HG02981 (cell line): ENCODE measurements at regions not wholly inside any gene's neighbourhood (a gene's known extent, or its start where the extent isn't known, plus 50 kb on each side); places are given as distances from the start of the nearest gene placed in this dataset.

Experiments
- ATAC-seq: cut with Tn5 transposase; IDR thresholded peaks from one replicate; pipeline ENCODE4 v1.9.1; 2021; ENCODE audit warnings: mild to moderate bottlenecking, moderate library complexity; ENCODE audit not compliant: unreplicated experiment

DNA sequence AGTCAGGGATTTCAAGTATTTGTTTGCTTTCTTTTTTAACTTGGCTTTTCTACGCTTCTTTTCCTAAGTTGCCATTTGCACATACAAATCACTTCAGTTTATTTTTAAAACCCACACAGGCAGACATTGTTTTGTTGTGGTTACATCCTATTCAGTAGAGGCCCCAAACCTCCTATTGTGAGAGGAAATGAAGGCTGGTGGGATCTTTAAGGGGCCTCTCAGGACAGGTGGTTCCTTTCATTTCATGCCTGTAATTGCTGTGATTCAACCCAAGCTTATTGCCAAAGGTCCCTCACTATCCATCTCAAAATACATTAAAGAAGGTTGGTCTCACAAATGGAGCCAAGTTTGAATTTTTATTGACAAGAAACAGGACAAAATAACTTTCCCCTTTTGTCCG is 257.1 kb downstream of the ADAMTS20 start:
- ATAC-seq: no peak

DNA sequence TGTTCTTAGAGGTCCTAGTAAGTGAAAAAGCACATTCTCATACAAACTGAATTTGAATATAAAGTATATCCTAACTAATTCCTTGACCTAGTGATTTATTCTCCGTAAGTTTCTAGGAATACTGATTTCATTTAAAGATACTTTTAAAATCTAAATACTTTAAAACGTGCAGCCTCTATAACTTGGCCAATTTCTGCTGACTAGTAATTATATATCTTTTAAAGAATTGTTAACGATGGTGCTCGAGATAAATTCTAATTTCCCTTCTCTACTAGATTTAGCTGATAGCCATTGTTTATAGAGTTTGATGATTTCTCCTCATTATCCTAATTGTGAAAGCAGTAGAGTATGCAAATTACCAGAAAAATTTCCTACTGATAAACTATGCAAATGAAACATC is 257.9 kb downstream of the ADAMTS20 start:
- no peak for ATAC-seq

DNA sequence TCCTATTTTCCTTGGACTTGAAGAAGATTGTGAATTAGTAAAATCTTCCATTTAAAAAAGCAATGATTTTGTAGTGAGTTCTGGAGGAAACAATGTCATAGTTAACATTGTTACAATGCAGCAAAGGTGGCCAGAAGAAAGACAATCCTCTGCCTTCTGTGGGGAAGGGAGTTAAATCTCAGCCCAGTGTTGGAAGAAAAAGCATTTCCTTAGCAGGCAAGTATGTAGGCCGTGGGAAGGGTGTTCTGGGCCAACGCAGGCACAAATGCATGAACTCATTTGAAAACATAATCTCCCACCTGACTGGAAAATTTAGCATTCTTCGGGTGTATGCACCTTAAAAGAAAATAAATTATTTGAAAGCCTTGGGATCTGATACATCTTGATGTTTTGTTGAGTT is 258.6 kb downstream of the ADAMTS20 start:
- no peak for ATAC-seq

DNA sequence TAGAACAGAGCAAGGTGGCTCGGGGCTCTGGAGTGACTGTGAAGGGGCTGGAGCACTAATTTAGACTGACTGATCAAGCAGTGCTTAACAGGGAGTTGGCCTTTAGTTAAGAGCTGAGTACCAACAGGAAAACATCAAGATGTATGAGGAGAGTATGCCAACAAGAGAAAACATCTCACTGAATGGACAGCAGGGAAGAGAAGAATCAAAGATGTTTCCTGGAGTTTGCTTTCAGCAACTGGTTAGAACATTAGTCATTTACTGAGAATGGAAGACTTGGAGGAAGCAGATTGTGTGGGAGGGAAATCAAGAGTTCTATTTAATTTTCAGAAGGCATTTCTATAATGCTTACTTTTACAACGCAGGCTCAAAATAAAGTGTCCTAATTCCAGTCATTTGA is 259.3 kb downstream of the ADAMTS20 start:
- no peak for ATAC-seq

DNA sequence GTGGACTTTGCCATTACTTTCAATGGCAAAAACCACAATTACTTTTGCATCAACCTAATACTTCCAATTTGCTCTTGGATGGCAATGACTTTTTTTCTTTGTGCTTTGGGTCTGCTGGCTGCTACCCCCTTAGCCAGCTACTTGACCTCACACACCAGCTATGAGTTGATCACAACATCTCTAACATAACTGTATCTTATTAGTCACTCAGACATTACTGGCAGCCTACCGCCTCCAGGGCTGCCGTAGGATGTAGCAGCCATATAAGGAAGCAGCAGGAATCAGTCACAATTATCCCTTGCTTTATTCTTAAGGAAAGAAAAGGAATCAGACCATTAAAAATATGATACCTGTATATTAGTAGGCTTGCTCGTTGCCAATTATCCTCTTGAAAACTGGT is 260.5 kb downstream of the ADAMTS20 start:
- ATAC-seq: no peak

DNA sequence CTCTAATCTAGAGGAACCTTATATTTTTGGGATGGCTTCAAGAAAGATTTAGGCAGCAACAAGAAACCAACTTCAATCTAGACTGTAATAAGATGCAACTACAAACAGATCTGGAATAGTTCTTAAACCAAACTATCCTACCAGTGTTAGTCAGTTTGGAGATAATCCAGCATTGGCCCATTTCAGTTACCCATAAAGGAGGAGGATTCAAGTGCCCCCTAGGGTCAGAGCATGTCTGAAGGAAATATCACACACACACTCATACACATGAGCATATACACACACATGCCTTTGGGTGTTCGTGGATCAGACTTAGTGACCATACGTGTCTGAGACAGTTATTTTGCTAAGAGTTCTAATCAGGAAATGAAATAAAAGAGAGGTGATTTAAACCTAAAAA is 261.2 kb downstream of the ADAMTS20 start:
- ATAC-seq: no peak

DNA sequence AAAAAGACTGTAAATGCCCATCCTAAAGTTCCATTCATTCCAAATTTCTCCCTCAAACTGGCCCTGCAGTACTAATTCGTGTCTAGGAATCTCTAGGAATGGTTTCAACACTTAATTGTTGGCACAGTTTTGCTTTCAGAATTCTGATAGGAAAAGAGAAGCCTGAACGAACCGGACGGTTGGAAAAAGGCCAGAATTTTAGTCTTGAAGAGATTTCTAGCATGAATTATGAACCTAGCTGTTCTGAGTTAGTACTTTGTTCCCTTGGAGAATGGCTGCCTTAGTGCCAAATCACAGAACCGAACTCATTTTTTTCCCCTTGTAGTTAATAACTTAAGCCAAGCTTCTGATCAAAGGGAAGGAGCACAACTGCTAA is 262.6 kb downstream of the ADAMTS20 start:
- ATAC-seq: no peak

DNA sequence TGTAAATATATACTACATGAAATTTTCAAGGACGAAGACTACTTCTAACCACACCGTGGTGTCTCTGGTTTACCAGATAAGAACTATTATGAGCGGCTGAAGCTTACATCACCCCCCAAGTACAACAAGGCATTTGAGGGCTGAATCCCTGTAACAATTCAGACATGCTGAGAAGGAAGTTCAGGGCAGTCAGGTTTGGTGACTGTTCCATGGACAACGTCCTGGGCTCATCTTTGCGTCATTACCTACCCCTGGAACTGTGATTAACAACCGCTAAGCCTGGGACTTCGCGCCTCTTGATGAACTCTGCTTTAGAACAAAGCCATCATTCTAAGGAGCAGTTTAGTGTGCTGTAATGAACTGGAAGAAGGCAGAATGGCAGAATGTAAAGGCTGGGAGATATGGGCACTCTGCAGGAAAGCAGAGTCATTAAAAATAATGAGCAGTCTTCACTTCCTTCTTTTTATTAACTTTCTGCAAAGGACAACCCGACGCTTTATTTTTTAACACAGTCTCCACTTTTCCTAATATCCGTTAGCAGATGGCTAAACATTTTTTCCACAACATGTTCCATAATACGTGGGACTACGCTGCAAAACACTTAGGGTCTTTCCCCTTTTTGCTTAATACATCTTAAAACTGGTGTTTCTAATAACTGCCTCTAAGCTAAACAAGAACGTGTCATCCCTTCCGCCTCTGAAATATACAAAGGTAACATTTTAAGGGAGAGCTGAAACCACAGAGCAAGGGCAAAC is 263.2 kb downstream of the ADAMTS20 start:
- ATAC-seq: no peak

DNA sequence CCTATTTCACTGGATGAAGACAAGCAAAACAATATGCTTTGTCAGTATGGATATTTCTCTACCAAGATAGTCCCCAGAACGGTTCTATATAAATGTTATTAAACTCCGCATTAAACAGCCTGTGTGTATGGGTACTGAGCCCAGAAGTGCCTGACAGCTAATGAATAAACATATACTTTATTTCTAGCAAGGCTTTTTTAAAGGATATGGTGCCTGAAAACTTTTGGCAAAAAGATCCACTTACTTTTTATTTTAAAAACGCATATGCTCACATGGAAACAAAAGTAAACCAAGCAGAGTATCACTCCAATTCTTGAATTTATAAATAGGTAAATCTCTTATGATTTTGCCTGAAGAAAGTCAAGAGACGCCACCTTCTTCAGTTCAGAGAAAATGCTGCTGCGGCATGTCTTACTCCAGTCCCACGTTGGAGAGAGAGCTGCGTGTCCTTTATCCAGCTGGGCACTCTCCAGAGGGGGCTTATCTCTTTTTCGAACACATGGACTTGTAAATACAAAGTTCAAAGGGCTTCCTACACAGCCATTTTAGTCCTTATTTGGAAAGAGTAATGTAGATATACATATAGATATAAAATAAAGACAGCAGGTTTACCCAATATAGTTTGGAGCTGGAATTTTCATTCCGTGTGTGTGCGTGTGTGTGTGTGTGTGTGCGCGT is 264.2 kb downstream of the ADAMTS20 start:
- ATAC-seq: no peak

DNA sequence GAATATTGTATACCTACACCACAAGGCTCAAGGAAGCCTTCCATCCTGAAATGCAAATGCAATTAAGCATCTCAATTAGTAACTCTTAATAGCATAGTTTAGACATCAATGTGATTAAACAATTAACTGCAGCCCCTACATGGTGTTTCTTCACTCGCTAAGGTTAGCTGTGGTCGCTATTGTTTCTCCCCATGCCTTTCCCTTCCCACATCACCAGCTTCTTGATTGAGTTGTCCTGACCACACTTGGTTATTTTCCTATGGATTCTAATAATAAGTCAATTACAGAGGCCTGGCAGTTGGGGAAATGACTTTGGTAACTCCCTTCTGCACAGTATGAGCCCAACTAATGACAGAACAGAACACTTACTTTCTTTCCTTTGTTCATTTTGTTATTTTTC is 265.0 kb downstream of the ADAMTS20 start:
- no peak for ATAC-seq

DNA sequence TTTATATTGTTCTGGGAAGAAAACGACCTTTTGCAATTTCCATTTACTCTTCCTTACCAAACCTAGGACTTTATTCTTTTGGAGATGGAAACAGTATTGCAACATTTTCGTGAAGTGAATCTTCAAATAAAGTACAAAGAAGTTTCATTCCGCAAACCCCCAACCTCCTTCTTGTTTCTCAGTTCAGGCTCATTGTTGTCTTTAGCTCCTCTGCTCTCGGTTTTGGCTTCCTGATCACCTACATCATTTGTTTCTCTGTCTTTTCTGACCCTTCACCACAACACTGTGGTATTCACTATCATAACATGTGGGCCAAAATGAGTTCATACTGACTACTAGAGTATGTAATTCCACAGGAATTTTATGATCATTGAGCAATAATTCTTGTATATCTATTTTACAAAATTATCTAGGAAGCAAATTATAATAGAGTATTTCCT is 266.8 kb downstream of the ADAMTS20 start:
- no peak for ATAC-seq

DNA sequence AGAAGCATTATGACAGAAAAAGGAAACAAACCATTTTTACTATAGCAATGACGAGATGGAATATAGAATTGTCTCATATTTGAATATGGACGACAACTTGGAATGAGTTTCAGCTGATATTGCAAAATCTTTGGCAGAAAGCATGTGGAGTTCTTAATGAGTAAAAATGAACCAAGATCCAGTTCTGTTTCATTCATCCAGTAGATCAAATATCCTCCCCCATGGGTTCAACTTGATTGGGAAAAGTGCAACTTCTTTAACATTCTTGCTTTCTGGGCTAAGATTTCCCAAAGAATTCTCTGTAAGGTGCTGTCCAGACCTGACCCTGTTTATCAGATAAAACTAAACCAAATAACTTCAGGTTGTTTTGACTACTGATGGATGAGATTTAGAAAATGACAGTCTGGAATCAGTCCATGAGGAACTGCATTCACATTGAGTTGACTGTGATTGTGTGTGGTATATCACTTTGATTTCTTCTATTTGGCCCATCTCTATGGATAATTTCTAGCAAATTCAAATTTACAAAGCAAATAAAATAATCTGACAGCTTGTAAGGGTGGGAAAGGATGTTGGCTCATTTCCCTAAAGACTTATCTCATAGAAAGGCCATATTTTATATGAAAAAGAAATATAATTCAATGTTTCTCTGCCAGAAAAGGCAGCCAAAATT is 267.4 kb downstream of the ADAMTS20 start:
- no peak for ATAC-seq

DNA sequence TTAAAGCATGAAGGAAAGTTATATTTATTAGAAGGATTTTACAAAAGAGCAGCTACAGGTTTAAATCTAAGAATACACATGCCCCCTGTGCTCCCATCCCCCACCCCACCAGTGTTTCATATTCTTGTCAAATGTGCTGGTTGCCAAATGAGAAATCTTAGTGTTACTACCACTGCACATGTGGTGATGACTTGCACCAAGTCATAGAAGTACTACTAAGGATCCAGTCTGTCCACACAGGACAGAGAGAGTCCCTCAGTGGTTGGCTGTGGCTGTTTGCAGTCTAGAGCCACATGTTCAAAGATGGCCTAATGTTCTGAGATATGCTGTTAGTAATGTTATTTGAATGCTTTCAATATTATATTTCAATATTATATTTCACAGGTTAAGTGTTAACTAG is 268.8 kb downstream of the ADAMTS20 start:
- no peak for ATAC-seq

DNA sequence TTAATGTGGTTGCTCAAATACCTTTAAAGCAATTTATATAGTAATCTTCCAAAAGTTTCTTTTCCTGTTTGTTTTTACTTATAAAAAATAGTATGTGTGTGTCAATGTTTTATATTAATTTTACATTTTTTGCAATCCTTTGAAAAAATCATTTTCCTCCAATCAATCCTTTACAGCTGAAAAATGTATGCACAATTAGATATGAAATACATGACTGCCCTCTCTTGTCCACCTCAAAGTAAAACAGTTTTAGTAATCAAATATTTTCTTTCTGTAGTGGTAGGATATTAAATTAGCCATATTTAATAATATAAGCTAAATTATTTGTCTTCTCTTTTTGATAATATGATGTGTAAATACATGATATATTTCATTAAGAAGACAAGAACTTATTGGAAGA is 269.9 kb downstream of the ADAMTS20 start:
- no peak for ATAC-seq

DNA sequence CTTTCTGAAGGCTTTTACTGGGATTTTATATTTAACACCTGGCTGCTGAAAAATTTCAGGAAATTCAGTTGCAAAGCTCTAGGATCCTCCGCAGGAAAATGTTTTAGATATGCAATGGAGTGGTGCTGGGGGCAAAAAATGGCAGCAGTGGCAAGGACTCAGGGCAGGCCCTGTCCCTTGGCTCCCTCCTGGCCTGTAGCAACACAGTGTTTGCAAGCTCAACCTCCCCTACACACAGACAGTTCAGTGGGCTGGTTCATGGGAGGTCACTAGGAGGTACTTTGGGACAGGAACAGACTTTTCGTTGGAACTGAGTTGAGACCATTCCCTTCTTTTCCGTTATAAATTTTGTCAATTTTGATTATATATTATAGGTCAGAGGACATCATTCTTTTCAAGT is 270.4 kb downstream of the ADAMTS20 start:
- no peak for ATAC-seq

DNA sequence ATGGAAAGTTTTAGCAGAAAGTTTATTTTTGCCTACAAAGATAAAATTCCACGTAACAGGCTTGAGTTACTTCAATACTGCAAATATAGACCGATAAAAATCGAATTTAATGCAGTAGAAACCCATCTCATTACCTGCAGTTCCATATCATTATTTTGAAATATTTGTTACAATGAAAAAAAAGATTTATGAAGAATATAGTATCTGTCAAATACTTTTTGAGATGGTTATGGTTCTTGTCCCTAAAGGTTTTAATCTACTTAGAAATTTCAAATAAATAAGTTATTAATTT is 273.5 kb downstream of the ADAMTS20 start:
- ATAC-seq: no peak

DNA sequence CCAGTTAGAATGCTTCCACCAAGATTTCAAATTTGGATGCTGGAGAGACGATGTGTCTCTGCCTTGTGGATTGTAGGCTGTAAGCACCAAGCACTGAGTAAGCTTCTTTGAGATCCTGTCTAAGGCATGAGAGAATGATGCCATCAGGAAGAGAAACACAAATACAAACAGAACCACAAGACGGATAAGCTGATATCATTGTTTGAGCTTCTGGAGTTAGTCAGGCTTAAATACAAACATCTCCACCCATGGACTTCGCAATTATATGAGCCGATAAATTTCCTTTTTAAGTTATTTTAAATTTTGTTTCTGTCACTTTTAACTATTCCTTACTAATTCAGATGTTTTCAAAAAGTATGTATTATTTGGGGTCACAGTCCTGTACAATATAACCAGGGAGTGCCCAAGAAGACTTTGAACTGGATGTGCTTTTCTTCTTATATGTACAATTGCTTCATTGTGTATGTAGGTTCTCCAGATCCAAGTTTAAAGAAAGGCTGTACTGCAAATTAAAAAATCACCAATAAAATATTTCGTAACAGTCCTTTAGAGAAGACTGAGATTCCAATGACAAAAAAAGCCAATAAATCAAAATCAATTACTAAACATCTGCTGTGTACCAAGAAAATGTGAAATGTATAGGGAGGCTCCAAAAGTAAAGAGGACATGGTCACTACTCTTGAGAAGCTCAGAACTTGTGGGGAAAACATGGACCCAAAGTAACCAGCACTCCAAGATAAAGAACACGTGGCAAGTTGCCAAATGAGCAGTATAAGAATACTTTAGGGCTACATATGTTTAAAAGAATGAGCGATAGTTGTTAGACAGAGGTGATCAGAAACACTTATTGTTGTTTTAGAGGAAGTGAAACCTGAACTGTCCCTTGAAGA is 274.1 kb downstream of the ADAMTS20 start:
- ATAC-seq: peak; percentile 85

DNA sequence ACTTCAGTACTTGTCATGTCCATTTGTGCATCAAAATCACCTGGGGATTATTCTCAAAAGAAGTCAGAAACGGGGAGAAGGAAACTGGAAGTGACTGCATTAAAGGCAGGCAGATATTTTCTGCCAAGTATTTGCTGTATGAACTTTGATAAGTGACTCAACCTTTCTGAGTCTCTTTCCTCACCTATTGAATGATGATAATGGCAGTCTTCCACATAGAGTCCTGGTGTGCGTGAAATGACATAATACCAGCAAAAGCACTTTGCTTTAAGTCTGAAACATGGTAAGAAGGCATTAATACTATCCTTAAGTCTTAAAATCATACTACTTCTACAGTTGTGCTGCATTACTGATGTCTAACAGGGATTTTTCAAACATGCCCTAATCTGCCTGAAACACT is 278.5 kb downstream of the ADAMTS20 start:
- ATAC-seq: no peak

DNA sequence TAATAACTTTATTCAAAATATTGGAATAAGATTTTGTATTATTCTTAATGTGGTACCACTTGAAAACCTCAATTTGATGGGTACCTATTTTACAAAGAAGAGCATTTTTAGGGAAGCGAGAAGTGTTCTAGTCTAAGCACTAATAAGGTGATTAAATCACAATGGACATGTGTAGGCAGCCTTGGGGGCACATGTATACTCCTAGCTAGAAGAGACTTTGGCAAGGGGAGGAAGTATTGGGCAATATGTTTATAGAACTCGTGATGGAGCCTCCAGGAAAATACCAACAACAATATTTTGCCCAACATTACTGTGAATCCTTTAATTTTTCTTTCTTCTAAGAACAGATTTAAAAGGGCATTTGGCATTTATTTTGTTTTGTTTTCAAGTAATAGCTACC is 280.3 kb downstream of the ADAMTS20 start:
- ATAC-seq: no peak

DNA sequence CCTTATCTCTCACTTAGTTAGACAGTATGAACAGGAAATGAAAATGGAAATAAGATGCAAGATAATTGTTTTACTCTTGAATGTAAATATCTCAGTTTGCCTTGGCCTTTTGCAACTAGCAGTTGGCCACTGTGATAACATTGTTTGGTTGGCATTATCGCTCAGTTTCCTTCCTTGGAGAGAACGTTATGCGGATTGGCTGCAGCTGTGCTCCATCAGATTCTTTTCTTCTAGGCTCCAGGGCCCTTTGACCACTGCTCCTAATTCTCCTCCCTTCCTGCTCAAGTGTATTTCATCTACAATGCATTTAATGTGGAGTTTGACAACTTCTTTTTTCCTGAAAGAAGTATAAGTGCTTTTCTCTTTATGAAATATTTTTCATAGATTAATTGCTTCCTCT is 284.2 kb downstream of the ADAMTS20 start:
- ATAC-seq: no peak

DNA sequence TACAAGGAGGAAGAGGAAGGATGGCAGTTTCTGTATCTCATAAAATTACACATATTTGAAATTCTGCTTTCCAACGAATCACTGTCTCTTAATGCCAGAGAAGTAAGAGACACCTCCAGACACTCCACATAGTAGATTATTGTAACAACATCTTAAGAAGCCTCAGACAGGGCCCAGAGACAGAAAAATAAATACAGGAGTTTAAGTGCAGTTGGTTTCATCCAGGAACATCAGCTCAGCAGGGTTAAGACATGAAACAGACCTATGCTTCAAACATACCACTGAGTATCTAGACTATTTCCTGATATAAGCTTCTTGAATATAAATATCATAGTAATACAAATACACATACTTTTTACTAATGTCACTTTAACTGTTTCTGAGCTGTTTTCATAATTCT is 290.3 kb downstream of the ADAMTS20 start:
- no peak for ATAC-seq
